MM.1S (cell line): ENCODE measurements at regions not wholly inside any gene's neighbourhood (a gene's known extent, or its start where the extent isn't known, plus 50 kb on each side); places are given as distances from the start of the nearest gene placed in this dataset.

Experiments
- DNase-seq: peaks from one replicate; pipeline ENCODE4 v3.0.0-alpha.2; 2015
- H2AFZ ChIP-seq: fragments of 300-600 bp; sonication (generic); 2 replicates; pipeline ENCODE4 v1.6.0; 2016; ENCODE audit warnings: antibody characterized with exemption, low read length
- H3F3A ChIP-seq: fragments of 300-600 bp; sonication (generic); 2 replicates; pipeline ENCODE4 v1.6.1; 2016; ENCODE audit warnings: mild to moderate bottlenecking, antibody characterized with exemption, low read length, moderate library complexity, mixed read lengths; ENCODE audit not compliant: insufficient read depth
- H3K27ac ChIP-seq: fragments of 300-600 bp; sonication (generic); 2 replicates; pipeline ENCODE4 v1.5.1; 2016; ENCODE audit warnings: mild to moderate bottlenecking, low read length
- H3K27me3 ChIP-seq: fragments of 300-600 bp; sonication (generic); replicated peaks from 2 replicates; pipeline ENCODE4 v1.6.0; 2016; ENCODE audit warnings: low read length; ENCODE audit not compliant: insufficient read depth
- H3K36me3 ChIP-seq: fragments of 300-600 bp; sonication (generic); replicated peaks from 2 replicates; pipeline ENCODE4 v1.6.1; 2016; ENCODE audit warnings: mild to moderate bottlenecking, low read length, mixed read lengths; ENCODE audit not compliant: insufficient read depth
- H3K4me1 ChIP-seq: fragments of 300-600 bp; sonication (generic); 2 replicates; pipeline ENCODE4 v1.6.1; 2016; ENCODE audit warnings: low read length, mixed read lengths
- H3K4me2 ChIP-seq: fragments of 300-600 bp; sonication (generic); 2 replicates; pipeline ENCODE4 v1.6.0; 2016; ENCODE audit warnings: low read depth, low read length
- H3K4me3 ChIP-seq: fragments of 300-600 bp; sonication (generic); 2 replicates; pipeline ENCODE4 v1.5.1; 2016; ENCODE audit warnings: low read length, mixed read lengths
- H3K79me2 ChIP-seq: fragments of 300-600 bp; sonication (generic); 2 replicates; pipeline ENCODE4 v1.6.1; 2016; ENCODE audit warnings: mixed run types, low read length, mixed read lengths
- H3K9ac ChIP-seq: fragments of 300-600 bp; sonication (generic); 2 replicates; pipeline ENCODE4 v1.6.1; 2016; ENCODE audit warnings: low read length, mixed read lengths
- H3K9me2 ChIP-seq: fragments of 300-600 bp; sonication (generic); replicated peaks from 2 replicates; pipeline ENCODE4 v1.6.1; 2016; ENCODE audit warnings: mild to moderate bottlenecking, low read length, mixed read lengths; ENCODE audit not compliant: insufficient read depth
- H3K9me3 ChIP-seq: fragments of 300-600 bp; sonication (generic); replicated peaks from 2 replicates; pipeline ENCODE4 v1.6.1; 2016; ENCODE audit warnings: mild to moderate bottlenecking, low read length, mixed read lengths; ENCODE audit not compliant: insufficient read depth
- H4K20me1 ChIP-seq: fragments of 300-600 bp; sonication (generic); 2 replicates; pipeline ENCODE4 v1.6.1; 2016; ENCODE audit warnings: mild to moderate bottlenecking, low read length, moderate library complexity, mixed read lengths; ENCODE audit not compliant: insufficient read depth
- CTCF ChIP-seq: fragments of 300-600 bp; sonication (generic); IDR thresholded peaks from 2 replicates; pipeline ENCODE4 v1.5.1; 2016; ENCODE audit warnings: antibody characterized with exemption, low read length, mixed read lengths
- EZH2 ChIP-seq: fragments of 300-600 bp; sonication (generic); optimal IDR thresholded peaks from 2 replicates; pipeline ENCODE3; 2017; ENCODE audit warnings: low read depth, mild to moderate bottlenecking, antibody characterized with exemption, low read length, mixed read lengths
- EZH2phosphoT487 ChIP-seq: fragments of 300-600 bp; sonication (generic); IDR thresholded peaks from 2 replicates; pipeline ENCODE4 v1.6.1; 2018; ENCODE audit warnings: antibody characterized with exemption, low read length

- Histone ChIP-seq H3K9me3 (no peaks in the 10 kb centered on the region), H3K9ac (no peak overlapping the region), H3K4me1 (no peaks in the 10 kb centered on the region), H3K9me2 (no peaks in the 10 kb centered on the region), H3K79me2 (no peaks in the 10 kb centered on the region), H3K27me3 (no peaks in the 10 kb centered on the region), H3K4me3 (no peak overlapping the region), H3K27ac (no peak overlapping the region), H3K36me3 (no peaks in the 10 kb centered on the region), H4K20me1 (no peaks in the 10 kb centered on the region), H2AFZ (no peak overlapping the region), H3K4me2 (no peak overlapping the region), H3F3A (no peaks in the 10 kb centered on the region)
- no peak for TF ChIP-seq EZH2
- no peak for TF ChIP-seq EZH2phosphoT487
- TF ChIP-seq CTCF: no peak
- DNase-seq: no peak
These were observed 558.8 kb downstream of the MID1IP1 start for GRCh38 chrX:39360101-39360500.

GRCh38 chrX:39361736-39362135 lies 560.5 kb downstream of the MID1IP1 start:
- Histone ChIP-seq H3K9me2 (no peaks in the 10 kb centered on the region), H3K27me3 (no peaks in the 10 kb centered on the region), H2AFZ (no peak overlapping the region), H3K27ac (no peak overlapping the region), H3K9me3 (no peaks in the 10 kb centered on the region), H3K36me3 (no peaks in the 10 kb centered on the region), H3K9ac (no peak overlapping the region), H3K4me3 (no peak overlapping the region), H3K79me2 (no peaks in the 10 kb centered on the region), H4K20me1 (no peaks in the 10 kb centered on the region), H3F3A (no peaks in the 10 kb centered on the region), H3K4me2 (no peak overlapping the region), H3K4me1 (no peaks in the 10 kb centered on the region)
- TF ChIP-seq CTCF (no peak), EZH2 (no peak), EZH2phosphoT487 (no peak)
- DNase-seq: no peak

GRCh38 chrX:39367416-39367815 lies 566.2 kb downstream of the MID1IP1 start:
- Histone ChIP-seq H3K4me2 (no peak overlapping the region), H3K4me1 (no peaks in the 10 kb centered on the region), H3K79me2 (no peaks in the 10 kb centered on the region), H3F3A (no peaks in the 10 kb centered on the region), H3K36me3 (no peaks in the 10 kb centered on the region), H3K4me3 (no peak overlapping the region), H3K9me3 (no peaks in the 10 kb centered on the region), H3K27me3 (no peaks in the 10 kb centered on the region), H3K27ac (no peak overlapping the region), H2AFZ (no peak overlapping the region), H4K20me1 (no peaks in the 10 kb centered on the region), H3K9ac (no peak overlapping the region), H3K9me2 (no peaks in the 10 kb centered on the region)
- DNase-seq: no peak
- no peak for TF ChIP-seq EZH2phosphoT487
- no peak for TF ChIP-seq EZH2
- no peak for TF ChIP-seq CTCF
